ENCODE measurements at regions not wholly inside any gene's neighbourhood (a gene's known extent, or its start where the extent isn't known, plus 50 kb on each side); places are given as distances from the start of the nearest gene placed in this dataset.

DNA sequence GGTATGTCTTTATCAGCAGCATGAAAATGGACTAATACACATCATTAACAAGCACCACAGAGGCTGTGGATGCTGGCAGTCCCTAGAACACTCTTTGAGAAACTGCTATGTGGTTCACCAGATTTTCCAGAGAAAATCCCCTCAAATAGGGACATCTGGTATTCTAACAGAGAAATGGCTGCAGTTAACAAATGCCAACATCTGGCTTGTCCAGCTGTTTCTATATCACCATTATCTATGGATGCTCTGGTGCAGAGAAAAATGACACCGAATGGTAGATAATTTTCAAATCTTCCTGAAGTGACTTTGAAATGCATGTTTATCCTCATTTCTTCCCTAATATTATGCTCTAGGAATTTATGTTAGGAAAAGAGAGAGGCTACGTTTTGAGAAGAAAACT lies 403.5 kb upstream of the PROX1 start:
- peaks cover 0 to 2% (median 0%) of the 10 kb centered on the region in 3 donors for H3K4me1 ChIP-seq (ENCODE audit: control insufficient read depth in 2 of 3, insufficient read depth in 2 of 3, low read depth in 1 of 3, low read length in 3 of 3)
- DNase-seq: no peak
- TF ChIP-seq, protein P1, sequence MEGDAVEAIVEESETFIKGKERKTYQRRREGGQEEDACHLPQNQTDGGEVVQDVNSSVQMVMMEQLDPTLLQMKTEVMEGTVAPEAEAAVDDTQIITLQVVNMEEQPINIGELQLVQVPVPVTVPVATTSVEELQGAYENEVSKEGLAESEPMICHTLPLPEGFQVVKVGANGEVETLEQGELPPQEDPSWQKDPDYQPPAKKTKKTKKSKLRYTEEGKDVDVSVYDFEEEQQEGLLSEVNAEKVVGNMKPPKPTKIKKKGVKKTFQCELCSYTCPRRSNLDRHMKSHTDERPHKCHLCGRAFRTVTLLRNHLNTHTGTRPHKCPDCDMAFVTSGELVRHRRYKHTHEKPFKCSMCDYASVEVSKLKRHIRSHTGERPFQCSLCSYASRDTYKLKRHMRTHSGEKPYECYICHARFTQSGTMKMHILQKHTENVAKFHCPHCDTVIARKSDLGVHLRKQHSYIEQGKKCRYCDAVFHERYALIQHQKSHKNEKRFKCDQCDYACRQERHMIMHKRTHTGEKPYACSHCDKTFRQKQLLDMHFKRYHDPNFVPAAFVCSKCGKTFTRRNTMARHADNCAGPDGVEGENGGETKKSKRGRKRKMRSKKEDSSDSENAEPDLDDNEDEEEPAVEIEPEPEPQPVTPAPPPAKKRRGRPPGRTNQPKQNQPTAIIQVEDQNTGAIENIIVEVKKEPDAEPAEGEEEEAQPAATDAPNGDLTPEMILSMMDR (IDR thresholded peaks at IDR 0.05; ENCODE audit: borderline replicate concordance, extremely low read depth, insufficient read depth): no peak
- intact Hi-C loops (cut with DNase I): no loop called here
- no peak overlapping the region for H3K9ac ChIP-seq (ENCODE audit: low read length in 3 of 3)
- no peaks in the 10 kb centered on the region for H3K36me3 ChIP-seq (ENCODE audit: control insufficient read depth in 2 of 3, insufficient read depth in 3 of 3, low read length in 3 of 3)
- no peak overlapping the region for H3K4me3 ChIP-seq (ENCODE audit: low read length in 3 of 3)
- no peaks in the 10 kb centered on the region for H3K9me3 ChIP-seq (ENCODE audit: control insufficient read depth in 2 of 3, insufficient read depth in 1 of 3, low read length in 3 of 3)
- FAIRE-seq: no peak
- no peak overlapping the region for H3K27ac ChIP-seq (ENCODE audit: low read depth in 2 of 2, low read length in 2 of 2)
- no peaks in the 10 kb centered on the region for H3K27me3 ChIP-seq (ENCODE audit: control insufficient read depth, insufficient read depth, low read length)

DNA sequence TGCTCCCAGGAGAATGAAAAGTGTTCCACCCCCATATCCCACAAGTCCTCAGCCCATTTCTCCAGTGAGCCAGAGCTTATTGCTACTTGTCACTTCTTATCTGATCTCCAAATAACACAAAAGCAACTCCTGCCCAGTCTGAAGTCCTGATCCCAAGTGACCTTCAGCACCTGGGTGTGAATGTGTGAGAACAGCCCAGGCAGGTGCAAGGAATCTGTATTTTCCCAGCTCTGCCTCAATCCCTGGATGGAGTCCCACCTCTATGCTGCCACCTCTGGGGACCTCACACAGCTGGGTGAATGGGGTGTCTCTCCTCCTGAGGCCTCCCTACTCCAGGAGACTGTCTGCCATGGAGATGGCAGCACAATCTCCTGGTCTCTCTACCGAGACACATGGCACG lies 402.4 kb upstream of the PROX1 start:
- peaks cover 0 to 2% (median 0%) of the 10 kb centered on the region in 3 donors for H3K4me1 ChIP-seq (ENCODE audit: control insufficient read depth in 2 of 3, insufficient read depth in 2 of 3, low read depth in 1 of 3, low read length in 3 of 3)
- no peaks in the 10 kb centered on the region for H3K36me3 ChIP-seq (ENCODE audit: control insufficient read depth in 2 of 3, insufficient read depth in 3 of 3, low read length in 3 of 3)
- intact Hi-C loops (cut with DNase I): no loop called here
- no peak overlapping the region for H3K9ac ChIP-seq (ENCODE audit: low read length in 3 of 3)
- no peak overlapping the region for H3K27ac ChIP-seq (ENCODE audit: low read depth in 2 of 2, low read length in 2 of 2)
- TF ChIP-seq, protein P1 (IDR thresholded peaks at IDR 0.05; ENCODE audit: borderline replicate concordance, extremely low read depth, insufficient read depth): no peak
- H3K9me3 ChIP-seq (ENCODE audit: control insufficient read depth in 2 of 3, insufficient read depth in 1 of 3, low read length in 3 of 3): no peaks in the 10 kb centered on the region
- no peak overlapping the region for H3K4me3 ChIP-seq (ENCODE audit: low read length in 3 of 3)
- no peaks in the 10 kb centered on the region for H3K27me3 ChIP-seq (ENCODE audit: control insufficient read depth, insufficient read depth, low read length)
- DNase-seq (no peak), FAIRE-seq (no peak)

DNA sequence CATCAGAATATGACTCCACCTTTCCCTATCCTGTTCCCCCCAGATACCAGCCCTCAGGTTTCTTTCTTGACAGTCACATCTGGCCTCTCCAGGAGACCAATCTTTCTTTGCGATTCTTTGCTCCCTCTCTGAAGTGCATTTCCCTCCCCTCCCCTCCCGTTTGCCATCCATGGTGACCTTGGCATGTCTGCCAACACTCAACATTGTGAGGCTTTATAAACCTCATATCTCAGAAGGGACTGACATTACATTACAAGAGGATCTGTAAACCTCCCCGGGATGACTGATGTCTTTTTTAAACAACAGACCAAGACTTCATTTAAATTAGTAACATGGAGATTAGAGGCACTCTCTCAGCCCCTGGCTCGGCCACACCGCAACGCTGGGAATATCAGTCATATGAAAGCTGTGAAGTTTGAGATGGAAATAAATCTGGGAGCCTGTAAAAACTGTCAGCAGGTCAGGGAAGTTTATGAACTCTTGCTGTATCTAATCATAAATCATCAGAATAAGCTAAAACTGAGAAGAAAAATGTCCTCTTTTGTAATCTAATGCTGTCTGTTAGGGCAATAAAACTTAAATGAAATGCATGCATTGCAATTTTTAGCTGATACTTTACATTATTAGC lies 401.7 kb upstream of the PROX1 start:
- H3K27me3 ChIP-seq (ENCODE audit: control insufficient read depth, insufficient read depth, low read length): no peaks in the 10 kb centered on the region
- no peaks in the 10 kb centered on the region for H3K9me3 ChIP-seq (ENCODE audit: control insufficient read depth in 2 of 3, insufficient read depth in 1 of 3, low read length in 3 of 3)
- peaks cover 0 to 2% (median 0%) of the 10 kb centered on the region in 3 donors for H3K4me1 ChIP-seq (ENCODE audit: control insufficient read depth in 2 of 3, insufficient read depth in 2 of 3, low read depth in 1 of 3, low read length in 3 of 3)
- intact Hi-C loops (cut with DNase I): no loop called here
- no peak for FAIRE-seq
- H3K36me3 ChIP-seq (ENCODE audit: control insufficient read depth in 2 of 3, insufficient read depth in 3 of 3, low read length in 3 of 3): no peaks in the 10 kb centered on the region
- no peak overlapping the region for H3K4me3 ChIP-seq (ENCODE audit: low read length in 3 of 3)
- TF ChIP-seq, protein P1 (IDR thresholded peaks at IDR 0.05; ENCODE audit: borderline replicate concordance, extremely low read depth, insufficient read depth): no peak
- no peak overlapping the region for H3K27ac ChIP-seq (ENCODE audit: low read depth in 2 of 2, low read length in 2 of 2)
- DNase-seq: peak in 2 of 5 donors; percentile 36 to 43
- no peak overlapping the region for H3K9ac ChIP-seq (ENCODE audit: low read length in 3 of 3)

DNA sequence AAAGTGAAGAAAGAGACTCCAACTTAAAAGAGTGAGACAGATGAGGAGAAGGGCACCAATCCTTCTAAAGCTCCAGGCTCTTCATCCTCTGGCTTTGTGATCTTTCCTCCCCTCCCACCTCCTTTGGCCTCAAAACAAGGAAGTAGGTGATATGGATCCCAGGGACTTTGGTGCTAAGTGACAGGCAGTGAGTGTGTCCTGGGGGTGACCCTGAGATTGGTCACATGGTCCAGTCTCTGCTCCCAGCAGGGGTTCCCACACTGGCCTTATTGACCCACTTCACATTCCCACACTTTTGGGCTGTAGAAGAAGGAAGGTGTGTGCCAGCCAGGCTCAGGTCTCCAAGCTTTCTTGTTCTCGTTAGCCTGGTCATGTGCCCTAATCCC lies 401.2 kb upstream of the PROX1 start:
- H3K36me3 ChIP-seq (ENCODE audit: control insufficient read depth in 2 of 3, insufficient read depth in 3 of 3, low read length in 3 of 3): no peaks in the 10 kb centered on the region
- FAIRE-seq: no peak
- H3K9me3 ChIP-seq (ENCODE audit: control insufficient read depth in 2 of 3, insufficient read depth in 1 of 3, low read length in 3 of 3): no peaks in the 10 kb centered on the region
- H3K27ac ChIP-seq (ENCODE audit: low read depth in 2 of 2, low read length in 2 of 2): no peak overlapping the region
- no peak overlapping the region for H3K9ac ChIP-seq (ENCODE audit: low read length in 3 of 3)
- DNase-seq: peak in 1 of 5 donors; percentile 16
- intact Hi-C loops (cut with DNase I): no loop called here
- no peak overlapping the region for H3K4me3 ChIP-seq (ENCODE audit: low read length in 3 of 3)
- H3K27me3 ChIP-seq (ENCODE audit: control insufficient read depth, insufficient read depth, low read length): no peaks in the 10 kb centered on the region
- H3K4me1 ChIP-seq (ENCODE audit: control insufficient read depth in 2 of 3, insufficient read depth in 2 of 3, low read depth in 1 of 3, low read length in 3 of 3): peaks cover 0 to 2% (median 0%) of the 10 kb centered on the region in 3 donors
- TF ChIP-seq, protein P1 (IDR thresholded peaks at IDR 0.05; ENCODE audit: borderline replicate concordance, extremely low read depth, insufficient read depth): no peak

Data from kidney (tissue), 13 donors.